ENCODE measurements at regions not wholly inside any gene's neighbourhood (a gene's known extent, or its start where the extent isn't known, plus 50 kb on each side); places are given as distances from the start of the nearest gene placed in this dataset.

DNA sequence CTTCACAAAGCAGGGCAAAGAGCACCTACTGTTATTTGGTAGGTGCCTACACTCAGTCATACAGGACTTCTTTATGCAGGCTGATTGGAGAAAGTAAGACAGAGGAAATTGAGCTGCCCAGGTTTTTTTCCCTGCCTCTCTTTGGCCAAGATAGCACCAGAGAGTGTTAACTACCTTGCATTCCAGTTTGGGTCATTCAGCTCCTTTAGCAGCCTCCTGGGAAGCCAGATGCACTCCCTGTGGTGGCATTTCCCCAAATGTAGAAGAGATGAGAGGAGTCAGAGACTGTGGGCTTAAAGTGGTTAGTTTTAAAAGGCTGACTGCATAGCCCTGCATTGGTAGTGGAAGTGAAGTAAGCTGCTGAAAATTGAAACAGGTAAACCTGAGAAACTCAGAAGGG lies 358.4 kb downstream of the BCKDHB start:
- Histone ChIP-seq H3K36me3 (no peaks in the 10 kb centered on the region), H3K27me3 (no peaks in the 10 kb centered on the region), H3K9me3 (replicated peaks) (no peaks in the 10 kb centered on the region), H3K4me1 (no peaks in the 10 kb centered on the region), H3K27ac (no peak overlapping the region), H3K4me3 (no peak overlapping the region)
- DNase-seq: no peak

DNA sequence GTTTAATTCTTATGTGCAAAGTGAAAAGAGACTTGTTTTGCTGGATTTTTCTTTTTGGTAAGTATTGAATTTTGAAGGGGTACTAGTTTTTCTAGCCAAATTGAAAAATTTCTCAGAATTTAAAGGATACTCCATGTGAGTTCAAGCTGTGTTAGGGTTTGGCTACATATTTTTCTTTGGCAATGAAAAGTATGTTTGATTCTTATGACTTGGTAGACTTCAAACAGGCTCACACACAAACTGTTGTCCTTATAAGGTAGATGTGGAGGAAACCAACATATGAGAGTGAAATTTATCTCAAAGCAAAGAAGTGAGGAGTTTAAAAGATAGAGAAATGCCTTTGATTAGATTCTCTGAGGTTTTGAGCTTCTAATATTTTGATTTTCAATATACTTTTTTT lies 356.7 kb downstream of the BCKDHB start:
- DNase-seq: no peak
- no peak overlapping the region for H3K27ac ChIP-seq
- no peaks in the 10 kb centered on the region for H3K4me1 ChIP-seq
- no peaks in the 10 kb centered on the region for H3K9me3 ChIP-seq (replicated peaks)
- no peaks in the 10 kb centered on the region for H3K27me3 ChIP-seq
- H3K36me3 ChIP-seq: no peaks in the 10 kb centered on the region
- no peak overlapping the region for H3K4me3 ChIP-seq

DNA sequence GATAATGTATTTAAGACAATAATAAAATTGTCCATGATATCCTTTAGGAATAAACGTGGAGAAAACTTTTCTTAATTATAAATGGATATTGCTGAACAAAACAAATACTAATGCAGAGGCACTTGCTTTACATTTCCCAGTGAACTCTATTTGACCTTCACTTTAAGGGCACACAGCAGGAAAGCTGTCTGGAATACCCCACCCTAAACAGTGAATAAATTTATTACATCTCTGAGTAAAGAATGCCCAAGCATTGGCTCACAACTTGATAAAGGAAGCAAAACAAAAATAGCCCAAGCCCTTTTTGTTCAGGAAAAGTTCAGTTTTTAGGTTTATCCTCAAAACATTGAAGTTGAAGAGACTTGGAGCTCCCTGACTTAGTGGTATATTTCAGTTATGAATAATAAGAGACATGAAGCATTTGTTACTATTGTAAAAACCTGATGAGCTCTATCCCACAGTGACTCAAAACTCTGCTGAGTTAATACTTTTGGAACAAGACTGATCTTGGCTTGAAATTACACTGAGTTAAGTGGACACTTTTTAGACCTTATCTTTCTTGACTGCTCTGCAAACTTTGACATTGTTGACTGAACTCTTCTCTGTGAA lies 353.9 kb downstream of the BCKDHB start:
- Histone ChIP-seq H3K9me3 (replicated peaks) (no peaks in the 10 kb centered on the region), H3K4me1 (no peaks in the 10 kb centered on the region), H3K27ac (no peak overlapping the region), H3K36me3 (no peaks in the 10 kb centered on the region), H3K4me3 (no peak overlapping the region), H3K27me3 (no peaks in the 10 kb centered on the region)
- DNase-seq: no peak

DNA sequence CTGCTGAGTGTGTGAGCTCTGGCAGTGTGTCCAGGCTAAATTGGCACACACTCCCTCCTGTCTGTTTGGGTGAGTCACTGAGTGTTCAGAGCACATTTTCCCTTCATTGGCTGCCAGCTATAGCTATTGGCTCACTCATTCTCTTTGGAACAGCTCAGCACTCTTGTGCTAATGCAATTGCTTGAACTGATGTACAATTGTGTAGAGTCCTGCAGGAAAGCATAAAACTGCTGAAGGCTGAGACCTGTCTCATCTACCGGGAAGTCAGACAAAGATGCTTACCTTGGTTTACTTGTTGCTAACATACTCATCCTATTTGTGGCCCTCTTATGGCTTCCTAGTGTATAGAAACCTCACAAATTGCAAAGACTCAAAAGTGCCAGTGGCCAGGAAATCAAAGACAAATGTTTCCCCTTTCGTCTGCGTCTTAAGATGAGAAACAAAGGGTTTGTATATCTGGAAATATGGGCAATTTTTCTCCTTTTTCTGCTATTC lies 351.0 kb downstream of the BCKDHB start:
- Histone ChIP-seq H3K36me3 (no peaks in the 10 kb centered on the region), H3K9me3 (replicated peaks) (no peaks in the 10 kb centered on the region), H3K4me3 (no peak overlapping the region), H3K4me1 (peaks cover 8% of the 10 kb centered on the region), H3K27ac (no peak overlapping the region), H3K27me3 (no peaks in the 10 kb centered on the region)
- peak in 1 of 2 experiments; percentile 5 for DNase-seq

DNA sequence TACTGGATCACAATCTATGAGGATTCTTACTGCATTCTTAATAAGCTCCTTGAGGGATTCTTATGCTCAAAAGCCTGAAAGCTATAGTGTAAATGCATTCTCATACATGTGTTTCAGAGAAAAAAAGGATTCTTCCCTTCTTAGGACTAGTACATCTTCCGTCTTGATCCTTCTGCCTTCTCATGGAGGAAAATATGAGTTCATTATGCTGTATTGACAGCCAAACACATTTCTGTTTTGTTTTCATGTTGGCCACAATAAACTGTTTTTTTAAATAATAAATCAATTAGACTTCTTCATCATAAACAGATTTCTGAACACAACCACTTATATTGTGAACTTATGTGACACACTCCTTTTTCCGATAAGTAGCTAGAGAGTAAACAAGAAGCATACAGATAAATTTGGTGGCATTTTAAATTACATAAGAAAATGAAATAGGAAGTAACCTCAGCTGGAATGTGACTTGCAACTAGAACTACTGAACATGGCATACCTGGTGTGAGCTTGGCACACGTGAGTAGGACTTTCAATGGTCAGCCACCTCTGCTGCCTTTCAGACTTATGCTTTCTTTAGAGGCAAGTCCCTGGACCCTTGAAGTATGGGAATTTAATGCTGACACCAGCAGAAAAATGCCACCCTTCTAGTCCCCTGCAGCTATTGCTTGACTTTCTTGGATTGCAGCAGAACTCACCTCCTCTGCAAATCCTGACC lies 350.4 kb downstream of the BCKDHB start:
- DNase-seq: no peak
- H3K4me3 ChIP-seq: no peak overlapping the region
- H3K4me1 ChIP-seq: peaks cover 8% of the 10 kb centered on the region
- H3K27ac ChIP-seq: no peak overlapping the region
- no peaks in the 10 kb centered on the region for H3K36me3 ChIP-seq
- no peaks in the 10 kb centered on the region for H3K9me3 ChIP-seq (replicated peaks)
- no peaks in the 10 kb centered on the region for H3K27me3 ChIP-seq

DNA sequence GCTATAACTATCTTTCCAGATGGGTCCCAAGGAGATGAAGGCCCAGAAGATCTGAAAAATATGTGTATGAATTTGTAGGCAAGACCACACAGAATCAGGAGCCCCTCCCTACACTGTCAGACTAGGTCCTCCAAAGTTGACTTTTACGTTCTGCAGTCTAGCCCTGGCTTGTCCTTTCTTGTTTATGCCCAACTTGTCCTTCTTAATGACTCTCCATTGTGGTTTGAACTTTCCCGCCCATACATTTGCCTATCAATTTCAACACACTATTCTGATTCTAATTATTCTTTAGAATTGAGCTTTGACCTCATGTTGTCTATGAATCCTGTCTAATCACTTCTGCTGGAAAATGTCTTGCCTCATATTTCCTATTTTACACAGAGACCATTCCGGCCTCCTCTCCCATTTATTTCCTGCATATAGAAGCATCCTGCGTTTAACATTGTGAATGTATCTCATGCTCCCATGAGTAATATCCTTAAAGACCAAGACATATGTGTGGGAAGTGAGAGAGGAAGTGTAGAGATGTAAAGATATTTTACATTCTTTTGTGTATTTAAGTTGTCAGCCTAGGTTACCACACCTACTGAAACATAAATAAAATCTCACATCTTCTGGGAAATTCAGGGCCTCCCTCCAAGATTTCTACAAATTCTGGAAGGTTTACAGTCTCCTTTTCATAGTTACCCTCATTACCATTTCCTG lies 348.3 kb downstream of the BCKDHB start:
- no peak for DNase-seq
- peaks cover 8% of the 10 kb centered on the region for H3K4me1 ChIP-seq
- no peaks in the 10 kb centered on the region for H3K27me3 ChIP-seq
- H3K4me3 ChIP-seq: no peak overlapping the region
- H3K36me3 ChIP-seq: no peaks in the 10 kb centered on the region
- H3K9me3 ChIP-seq (replicated peaks): no peaks in the 10 kb centered on the region
- H3K27ac ChIP-seq: 0 out of 2 replicates have a peak overlapping the region, but pooled peaks have one; percentile 32

DNA sequence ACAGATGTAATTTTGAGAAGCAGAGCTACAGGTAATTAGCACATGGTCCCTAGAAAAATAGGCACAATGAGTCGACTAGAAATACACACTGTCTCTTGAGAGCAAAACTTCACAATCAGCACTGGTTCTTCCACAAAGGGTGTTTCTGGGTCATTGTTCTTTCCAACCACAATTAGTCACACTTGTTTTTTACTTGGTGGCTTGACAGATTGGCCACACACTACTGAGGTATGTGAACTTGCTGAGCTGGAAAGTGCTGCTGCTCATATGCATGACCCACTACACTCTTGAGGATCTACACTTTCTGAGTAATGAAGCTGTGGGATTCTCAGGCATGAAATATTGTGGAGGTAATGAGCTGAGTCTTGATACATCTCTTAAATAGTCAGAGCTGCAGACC lies 347.7 kb downstream of the BCKDHB start:
- no peaks in the 10 kb centered on the region for H3K27me3 ChIP-seq
- peaks cover 8% of the 10 kb centered on the region for H3K4me1 ChIP-seq
- no peaks in the 10 kb centered on the region for H3K36me3 ChIP-seq
- no peak overlapping the region for H3K4me3 ChIP-seq
- H3K27ac ChIP-seq: peak overlapping the region; percentile 32
- H3K9me3 ChIP-seq (replicated peaks): no peaks in the 10 kb centered on the region
- peak in 1 of 2 experiments; percentile 23 for DNase-seq

DNA sequence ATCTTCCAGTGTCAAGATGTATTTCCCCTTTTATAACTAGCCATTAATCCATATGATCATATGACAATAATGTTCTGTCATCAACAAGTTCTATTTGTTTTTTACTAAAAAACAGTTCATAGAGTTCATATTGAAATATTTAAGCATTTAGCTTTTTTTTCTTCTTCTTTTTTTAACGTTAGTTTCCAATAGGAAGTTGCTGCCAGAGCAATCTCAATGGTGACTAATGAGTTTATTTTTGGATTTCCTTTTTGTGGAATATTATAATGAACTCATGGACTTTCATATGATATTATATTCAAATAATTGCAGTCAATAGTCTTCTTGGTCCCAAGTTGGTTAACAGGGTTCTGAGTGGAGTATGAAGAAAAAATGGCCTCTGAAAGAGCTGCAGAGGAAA lies 343.3 kb downstream of the BCKDHB start:
- DNase-seq: no peak

DNA sequence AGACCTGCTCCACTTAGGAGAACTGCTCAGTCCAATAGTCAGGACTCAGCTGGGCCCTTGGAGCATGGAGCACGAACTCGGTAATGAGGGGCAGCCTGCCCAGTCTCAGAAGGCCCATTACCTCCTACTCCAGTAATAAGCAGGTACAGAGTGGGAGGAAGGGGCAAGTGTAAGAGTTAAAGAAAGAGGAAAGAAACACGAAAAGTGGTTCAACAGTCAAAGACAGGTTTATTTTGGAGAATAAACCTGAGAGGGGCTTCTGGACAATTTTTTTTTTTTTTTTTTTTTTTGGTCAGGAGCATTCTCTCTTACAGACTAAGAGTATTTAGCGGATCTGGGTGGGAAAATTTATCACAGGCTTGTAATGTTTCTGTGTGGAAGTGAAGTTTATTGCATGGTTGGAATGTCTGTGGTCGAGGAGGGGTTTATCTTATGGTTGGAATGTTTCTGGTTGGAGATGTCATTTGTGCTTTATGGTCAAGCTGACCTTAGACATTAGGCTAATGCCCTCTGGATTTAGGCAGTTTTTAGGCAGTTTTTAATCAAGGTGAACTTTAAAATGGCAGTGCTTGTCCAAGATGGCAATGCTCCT lies 340.1 kb downstream of the BCKDHB start:
- Histone ChIP-seq H3K4me1 (no peaks in the 10 kb centered on the region), H3K27me3 (no peaks in the 10 kb centered on the region), H3K9me3 (replicated peaks) (no peaks in the 10 kb centered on the region; the same call in 1 of the 2 replicates), H3K27ac (no peak overlapping the region), H3K36me3 (no peaks in the 10 kb centered on the region), H3K4me3 (no peak overlapping the region)
- no peak for DNase-seq

More for the DNA sequence above, 343.3 kb downstream of the BCKDHB start:
- Histone ChIP-seq H3K4me3 (no peak overlapping the region), H3K9me3 (replicated peaks) (no peaks in the 10 kb centered on the region; the same call in 1 of the 2 replicates), H3K27me3 (no peaks in the 10 kb centered on the region), H3K4me1 (peaks cover 8% of the 10 kb centered on the region), H3K27ac (no peak overlapping the region), H3K36me3 (no peaks in the 10 kb centered on the region)

DNA sequence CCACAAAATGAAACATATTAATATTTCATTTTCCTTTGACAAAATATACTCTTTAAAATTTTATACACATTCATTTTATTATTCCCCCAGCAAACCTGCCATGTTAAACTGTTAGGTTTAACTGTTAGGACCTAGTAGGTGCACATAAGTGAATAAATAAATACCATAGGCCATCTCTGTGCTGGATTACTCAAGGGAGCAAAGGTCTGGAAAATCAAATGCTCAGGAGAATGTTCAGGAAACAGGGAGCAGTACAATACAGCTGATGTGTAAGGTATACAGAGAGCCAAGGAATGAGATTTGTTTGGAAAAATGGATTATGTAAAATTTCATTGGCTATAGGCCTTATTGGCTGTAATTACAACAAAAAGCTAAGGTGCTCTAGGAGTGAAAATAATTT lies 339.3 kb downstream of the BCKDHB start:
- Histone ChIP-seq H3K4me1 (no peaks in the 10 kb centered on the region), H3K27me3 (no peaks in the 10 kb centered on the region), H3K4me3 (no peak overlapping the region), H3K9me3 (replicated peaks) (no peaks in the 10 kb centered on the region; the same call in 1 of the 2 replicates), H3K36me3 (no peaks in the 10 kb centered on the region), H3K27ac (no peak overlapping the region)
- DNase-seq: no peak

DNA sequence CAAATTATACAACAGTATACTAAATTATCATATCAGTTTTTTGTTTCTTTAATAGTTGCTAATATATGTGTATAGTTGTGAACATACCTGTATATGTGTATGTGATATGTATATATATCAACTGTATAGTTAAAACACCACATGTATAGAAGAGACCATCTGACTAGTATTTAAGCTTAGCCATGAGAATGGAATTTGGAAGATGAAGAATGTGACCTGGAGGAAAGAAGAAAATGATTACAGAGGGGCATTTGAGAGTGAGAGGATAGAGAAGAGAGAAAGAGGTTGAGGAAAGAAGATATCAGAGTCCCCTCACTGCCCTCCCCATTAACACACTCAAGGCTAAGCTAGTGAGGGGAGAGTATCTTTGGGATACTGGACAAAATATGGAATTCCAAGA lies 335.9 kb downstream of the BCKDHB start:
- Histone ChIP-seq H3K27me3 (no peaks in the 10 kb centered on the region), H3K4me3 (no peak overlapping the region), H3K9me3 (replicated peaks) (no peaks in the 10 kb centered on the region; the same call in 1 of the 2 replicates), H3K4me1 (0 out of 2 replicates have a peak, but pooled peaks cover 3% of the 10 kb centered on the region), H3K27ac (no peak overlapping the region), H3K36me3 (no peaks in the 10 kb centered on the region)
- no peak for DNase-seq

DNA sequence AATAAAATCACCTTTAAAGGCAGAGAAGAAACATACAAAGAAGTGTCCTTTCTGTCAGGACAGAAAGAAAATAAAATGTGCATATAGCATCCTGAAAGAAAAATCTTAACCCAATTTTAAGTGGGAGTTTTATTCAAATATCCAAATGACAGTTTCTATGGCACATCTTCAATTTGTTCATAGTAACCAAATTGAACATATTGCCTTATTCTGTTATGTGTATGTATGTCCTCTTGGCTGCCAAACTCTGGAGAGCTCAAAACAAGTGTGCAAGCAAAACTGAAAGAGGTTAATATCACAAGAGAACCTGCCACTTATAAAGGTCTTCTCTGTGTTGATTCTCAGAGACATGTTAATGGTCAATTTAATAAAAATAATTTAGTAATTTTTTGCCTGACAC lies 334.7 kb downstream of the BCKDHB start:
- 0 out of 2 replicates have a peak, but pooled peaks cover 3% of the 10 kb centered on the region for H3K4me1 ChIP-seq
- H3K36me3 ChIP-seq: no peaks in the 10 kb centered on the region
- no peak overlapping the region for H3K27ac ChIP-seq
- DNase-seq: no peak
- no peaks in the 10 kb centered on the region for H3K27me3 ChIP-seq
- H3K4me3 ChIP-seq: no peak overlapping the region
- H3K9me3 ChIP-seq (replicated peaks): no peaks in the 10 kb centered on the region

DNA sequence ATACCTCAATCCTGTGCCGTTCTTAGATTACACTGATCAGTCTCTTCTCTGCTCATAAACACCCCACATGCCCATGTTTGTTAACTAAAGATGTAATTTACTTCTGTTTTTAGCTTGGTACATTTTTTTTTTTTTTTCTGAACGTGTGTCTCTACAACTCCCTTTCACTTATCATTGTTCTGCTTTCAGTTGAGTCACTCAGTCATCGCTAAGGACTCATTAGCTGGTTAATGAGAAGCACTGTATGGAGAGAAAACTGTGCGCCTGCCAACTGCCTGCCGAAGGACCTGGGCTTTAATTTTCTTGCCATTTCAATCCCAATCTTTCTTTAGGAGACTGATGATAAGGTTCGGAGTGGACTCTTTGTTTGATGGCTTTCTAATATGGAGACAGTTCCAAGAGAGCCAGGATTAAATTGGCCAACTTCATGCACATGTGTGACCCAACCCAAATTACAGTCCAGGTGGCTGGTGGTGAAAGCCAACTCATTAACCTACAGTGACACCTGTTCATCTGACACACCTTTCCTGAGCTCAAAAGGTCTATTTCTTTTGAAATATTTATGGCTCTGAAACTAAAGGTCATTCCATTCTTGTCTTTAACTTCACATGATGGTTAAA lies 334.1 kb downstream of the BCKDHB start:
- Histone ChIP-seq H3K27me3 (no peaks in the 10 kb centered on the region), H3K4me3 (no peak overlapping the region), H3K36me3 (no peaks in the 10 kb centered on the region), H3K27ac (no peak overlapping the region), H3K4me1 (0 out of 2 replicates have a peak, but pooled peaks cover 3% of the 10 kb centered on the region), H3K9me3 (replicated peaks) (no peaks in the 10 kb centered on the region)
- DNase-seq: no peak

DNA sequence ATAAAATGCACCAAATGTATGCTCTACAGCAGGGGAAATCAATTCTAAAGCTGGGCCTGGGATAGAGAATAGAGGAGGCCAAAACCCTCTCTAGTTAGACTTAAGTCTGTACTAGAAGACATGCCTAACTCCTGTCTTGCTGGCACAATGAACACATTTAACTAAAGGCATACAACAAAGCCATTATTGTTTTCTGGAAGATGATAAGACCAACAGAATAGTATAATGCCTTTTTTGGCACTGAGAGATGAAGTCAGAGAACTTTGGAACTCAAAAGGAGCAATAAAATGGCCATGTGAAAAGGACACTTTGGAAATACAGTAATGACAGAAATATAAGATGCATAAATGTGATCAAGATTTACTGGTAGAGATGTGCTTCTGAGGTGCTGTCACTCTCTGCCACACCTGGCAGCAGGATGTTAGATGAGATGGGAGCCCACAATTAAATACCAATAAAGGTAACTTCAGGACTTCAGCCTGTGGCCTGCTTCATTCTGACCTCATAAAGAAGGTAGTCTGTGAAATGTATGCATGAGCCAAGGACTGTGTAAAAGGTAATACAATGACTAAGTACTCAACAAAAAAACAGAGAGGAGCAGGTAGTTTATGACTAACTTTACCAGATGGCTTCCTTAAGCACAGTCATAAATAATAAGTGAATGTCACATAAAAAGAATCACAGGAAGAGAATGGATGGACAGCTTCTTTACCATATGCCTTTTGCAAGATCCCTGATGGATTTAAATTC lies 333.4 kb downstream of the BCKDHB start:
- Histone ChIP-seq H3K36me3 (no peaks in the 10 kb centered on the region), H3K27ac (no peak overlapping the region), H3K4me1 (0 out of 2 replicates have a peak, but pooled peaks cover 3% of the 10 kb centered on the region)

More for the DNA sequence above, 333.4 kb downstream of the BCKDHB start:
- no peak for DNase-seq
- Histone ChIP-seq H3K27me3 (no peaks in the 10 kb centered on the region), H3K4me3 (no peak overlapping the region), H3K9me3 (replicated peaks) (no peaks in the 10 kb centered on the region)
